Gastroesophageal sphincter (tissue), 3 donors: ENCODE measurements at regions not wholly inside any gene's neighbourhood (a gene's known extent, or its start where the extent isn't known, plus 50 kb on each side); places are given as distances from the start of the nearest gene placed in this dataset.

Source experiments
- POLR2A ChIP-seq, 2 donors: fragments of 450-650 bp; IDR thresholded peaks; one replicate each; pipeline ENCODE4 v1.6.1; 2017; ENCODE audit warnings: antibody characterized with exemption in 2 of 2, mild to moderate bottlenecking in 2 of 2, moderate library complexity in 1 of 2
- POLR2AphosphoS5 ChIP-seq: sonication (generic); formaldehyde crosslinking; IDR thresholded peaks from one replicate; pipeline ENCODE4 v1.6.1; 2017; ENCODE audit warnings: antibody characterized with exemption
- TF ChIP-seq, protein P1 (sequence below), 4 experiments: fragments of 200-600 bp in 2 of 4; fragments of 450-650 bp in 2 of 4; sonication (generic) in 1 of 4; IDR thresholded peaks; one replicate each; pipeline ENCODE4 v1.5.1; 2017 to 2019; ENCODE audit warnings: antibody characterized with exemption in 4 of 4, mild to moderate bottlenecking in 2 of 4, moderate library complexity in 2 of 4

DNA sequence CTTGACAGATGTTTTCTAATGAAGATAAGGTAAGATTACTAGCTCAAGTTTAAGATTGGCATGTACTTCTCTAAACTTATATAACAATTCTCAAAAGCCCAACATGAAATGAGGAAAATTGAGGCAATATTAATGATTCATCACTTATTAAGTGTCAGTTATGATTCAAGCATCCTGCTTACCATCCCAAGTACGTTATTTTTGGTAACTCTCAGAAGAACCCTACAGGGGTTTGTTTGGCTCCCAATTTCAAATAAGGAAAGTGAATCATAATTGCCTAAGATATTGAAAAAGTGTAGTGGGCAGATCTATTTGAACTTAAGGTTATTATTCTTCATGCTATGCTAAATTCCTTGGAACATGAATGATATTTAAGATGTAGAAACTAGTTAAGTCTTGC, 387.9 kb upstream of the TENM3 start:
- TF ChIP-seq, protein P1, sequence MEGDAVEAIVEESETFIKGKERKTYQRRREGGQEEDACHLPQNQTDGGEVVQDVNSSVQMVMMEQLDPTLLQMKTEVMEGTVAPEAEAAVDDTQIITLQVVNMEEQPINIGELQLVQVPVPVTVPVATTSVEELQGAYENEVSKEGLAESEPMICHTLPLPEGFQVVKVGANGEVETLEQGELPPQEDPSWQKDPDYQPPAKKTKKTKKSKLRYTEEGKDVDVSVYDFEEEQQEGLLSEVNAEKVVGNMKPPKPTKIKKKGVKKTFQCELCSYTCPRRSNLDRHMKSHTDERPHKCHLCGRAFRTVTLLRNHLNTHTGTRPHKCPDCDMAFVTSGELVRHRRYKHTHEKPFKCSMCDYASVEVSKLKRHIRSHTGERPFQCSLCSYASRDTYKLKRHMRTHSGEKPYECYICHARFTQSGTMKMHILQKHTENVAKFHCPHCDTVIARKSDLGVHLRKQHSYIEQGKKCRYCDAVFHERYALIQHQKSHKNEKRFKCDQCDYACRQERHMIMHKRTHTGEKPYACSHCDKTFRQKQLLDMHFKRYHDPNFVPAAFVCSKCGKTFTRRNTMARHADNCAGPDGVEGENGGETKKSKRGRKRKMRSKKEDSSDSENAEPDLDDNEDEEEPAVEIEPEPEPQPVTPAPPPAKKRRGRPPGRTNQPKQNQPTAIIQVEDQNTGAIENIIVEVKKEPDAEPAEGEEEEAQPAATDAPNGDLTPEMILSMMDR (IDR thresholded peaks at IDR 0.05), result no peak
- no peak for TF ChIP-seq POLR2A (IDR thresholded peaks at IDR 0.05)
- no peak for TF ChIP-seq POLR2AphosphoS5
